ENCODE measurements at regions not wholly inside any gene's neighbourhood (a gene's known extent, or its start where the extent isn't known, plus 50 kb on each side); places are given as distances from the start of the nearest gene placed in this dataset.

- no peak for DNase-seq
Measured at GRCh38 chr5:112630246-112631009, 107.3 kb upstream of the APC start.

DNA sequence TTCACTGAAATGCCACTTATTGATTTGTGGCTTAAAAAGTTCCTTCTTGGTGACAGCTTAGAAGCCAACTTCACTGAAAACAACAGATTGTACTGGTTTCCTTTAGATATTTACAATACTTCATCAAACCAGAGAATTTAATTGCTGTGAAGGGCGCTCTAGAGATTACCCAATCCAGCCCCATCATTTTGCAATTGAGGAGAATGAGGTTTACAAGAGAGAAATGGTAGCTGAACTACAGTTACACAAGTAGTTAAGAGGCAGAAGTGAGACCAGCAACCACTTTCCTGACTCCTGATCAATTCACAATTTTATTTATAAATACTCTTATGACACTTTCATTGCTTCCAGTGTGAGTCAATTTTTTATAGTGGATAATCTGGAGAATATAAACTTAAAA, 103.5 kb upstream of the APC start:
- peak; percentile 29 for DNase-seq

DNA sequence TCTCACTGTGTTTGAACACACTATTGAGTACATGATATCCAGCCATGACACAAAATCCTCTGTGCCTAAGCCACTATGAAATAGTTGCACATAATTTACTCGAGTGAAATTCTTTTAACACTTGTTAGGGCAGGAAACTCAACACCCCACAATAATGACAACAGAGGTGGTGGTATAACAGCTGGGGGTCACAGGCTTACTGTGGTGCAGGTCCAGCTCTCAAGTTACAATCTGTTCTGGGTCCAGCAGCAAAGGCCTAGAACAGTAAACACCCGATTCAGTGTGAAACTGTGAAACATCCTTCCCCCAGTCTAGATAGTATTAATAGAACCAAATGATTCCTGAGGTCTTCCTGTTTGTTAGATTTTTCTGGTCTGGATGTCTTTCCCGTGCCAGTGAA, 102.9 kb upstream of the APC start:
- DNase-seq: no peak

- peak; percentile 32 for DNase-seq
Measured at GRCh38 chr5:112635276-112635675, 102.4 kb upstream of the APC start.

DNA sequence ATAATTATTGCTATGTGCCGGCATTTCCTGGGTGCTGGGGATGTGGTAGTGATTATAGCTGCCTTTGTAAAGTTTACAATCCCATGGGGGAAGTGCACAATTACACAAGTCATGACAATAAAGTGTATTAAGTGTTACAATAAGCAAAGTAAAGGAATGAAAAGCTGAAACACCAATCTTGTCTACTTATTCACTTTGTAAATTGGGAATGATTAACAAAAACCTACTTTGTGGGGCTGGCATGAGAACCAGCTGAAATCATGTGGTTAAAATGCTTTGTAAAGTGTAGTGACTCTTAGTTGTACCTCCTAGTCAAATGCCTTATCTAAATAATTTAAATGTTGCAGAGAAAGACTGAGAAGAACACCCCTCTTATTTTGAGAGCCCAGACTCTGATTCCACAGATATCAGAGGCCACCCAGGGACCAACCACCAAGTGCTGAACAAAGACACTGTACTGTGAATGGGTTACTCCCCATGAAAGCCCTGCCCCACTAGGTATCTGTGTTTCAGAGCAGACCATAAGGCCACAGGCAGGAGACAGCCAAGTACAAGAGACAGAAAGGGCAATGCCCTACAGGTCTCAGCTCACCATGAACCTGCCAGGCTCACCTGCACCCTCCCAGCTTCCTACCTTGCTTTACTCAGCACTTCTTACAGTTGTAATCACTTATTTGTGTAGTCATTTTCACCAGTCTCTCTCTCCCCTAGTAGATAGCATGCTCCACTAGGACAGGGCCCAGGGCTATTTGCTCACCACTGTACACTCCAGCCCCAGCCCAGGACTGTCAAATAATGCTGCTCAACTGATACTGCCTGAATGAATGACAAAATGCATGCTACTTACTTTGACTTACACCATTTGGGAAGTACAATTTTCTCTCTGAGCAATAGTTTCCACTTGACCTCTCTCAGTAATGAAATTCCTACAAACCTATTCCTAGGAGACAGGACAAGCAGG, 101.6 kb upstream of the APC start:
- peak; percentile 87 for DNase-seq

DNA sequence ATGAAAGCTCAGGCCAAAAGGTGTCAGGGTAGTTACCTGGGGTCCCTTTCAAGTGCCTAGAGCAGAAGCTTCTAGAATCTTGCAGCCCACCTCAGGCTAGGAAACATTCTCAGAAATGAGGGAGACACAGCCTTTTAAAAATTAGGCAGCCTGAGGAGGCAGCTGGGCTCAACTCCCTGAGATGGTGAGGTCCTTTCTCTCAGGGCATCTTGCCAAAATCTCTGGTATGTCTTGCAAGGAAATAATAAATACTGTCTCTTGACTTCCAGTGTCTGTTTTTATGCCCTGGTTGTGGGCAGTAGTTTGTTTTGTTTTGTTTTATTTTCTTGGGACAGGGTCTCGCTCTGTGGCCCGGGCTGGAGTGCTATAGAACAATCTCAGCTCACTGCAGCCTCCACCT, 100.9 kb upstream of the APC start:
- peak; percentile 36 for DNase-seq

GRCh38 chr5:112637343-112637742, 100.3 kb upstream of the APC start:
- DNase-seq: no peak

GRCh38 chr5:112640546-112640945, 97.1 kb upstream of the APC start:
- DNase-seq: no peak

GRCh38 chr5:112641515-112642110, 96.1 kb upstream of the APC start:
- no peak for DNase-seq

GRCh38 chr5:112642885-112643284, 94.8 kb upstream of the APC start:
- DNase-seq: no peak

GRCh38 chr5:112643339-112643971, 94.2 kb upstream of the APC start:
- DNase-seq: no peak

DNA sequence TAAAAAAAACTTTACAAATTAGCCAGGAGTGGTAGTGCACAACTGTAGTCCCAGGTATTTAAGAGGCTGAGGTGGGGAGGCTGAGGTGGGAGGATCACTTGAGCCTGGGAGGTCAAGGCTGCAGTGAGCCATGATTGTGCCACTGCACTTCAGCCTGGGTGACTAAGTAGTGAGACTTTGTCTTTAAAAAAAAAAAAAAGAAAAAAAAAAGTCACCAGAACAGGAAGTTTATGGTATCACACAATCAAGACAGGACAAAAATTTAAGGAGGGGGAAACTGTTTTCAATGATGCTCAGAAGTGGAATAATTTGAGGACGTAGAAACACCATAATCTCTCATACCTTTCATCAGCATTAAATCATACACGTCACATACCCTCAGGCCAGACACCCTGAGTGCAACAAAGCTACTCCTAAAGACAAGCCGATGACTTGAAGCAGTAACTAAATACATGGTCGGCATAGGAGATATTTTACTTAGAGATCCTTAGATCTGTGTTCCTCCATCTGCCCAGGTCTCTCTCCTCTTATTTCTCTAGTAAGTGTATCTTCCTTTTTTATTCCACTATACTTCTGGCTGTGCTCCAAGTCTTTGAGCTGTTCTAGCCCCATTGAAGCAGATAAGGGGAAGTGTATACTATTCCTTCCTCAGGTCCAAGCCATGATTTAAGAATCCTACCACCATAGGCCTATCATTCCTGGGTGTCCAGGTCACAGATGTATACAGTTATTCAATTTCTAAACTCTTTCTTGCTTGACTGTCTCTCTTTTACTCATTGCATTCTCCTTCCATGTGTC, 91.3 kb upstream of the APC start:
- peak; percentile 75 for DNase-seq

- no peak for DNase-seq
Measured at GRCh38 chr5:112647428-112647827, 90.3 kb upstream of the APC start.

- no peak for DNase-seq
Measured at GRCh38 chr5:112648264-112648663, 89.4 kb upstream of the APC start.

DNA sequence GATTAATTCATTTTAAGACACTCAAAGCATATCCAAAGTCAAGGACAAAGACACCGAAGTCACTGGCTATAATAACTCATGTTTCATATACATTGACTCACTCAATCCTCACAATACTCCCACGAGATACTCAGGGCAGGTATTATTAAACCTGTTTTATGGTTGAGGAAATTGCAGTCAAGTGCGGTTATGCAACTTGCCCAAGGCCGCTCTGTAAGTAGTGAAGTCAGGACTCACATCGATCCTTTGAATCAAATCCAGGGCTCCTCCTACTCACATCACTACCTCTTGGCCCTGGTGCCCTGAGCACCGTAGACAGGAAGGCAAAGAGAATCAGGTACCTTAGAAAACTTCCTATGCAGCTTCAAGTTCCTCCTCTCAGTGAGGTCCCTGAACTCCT, 87.8 kb upstream of the APC start:
- DNase-seq: no peak

DNA sequence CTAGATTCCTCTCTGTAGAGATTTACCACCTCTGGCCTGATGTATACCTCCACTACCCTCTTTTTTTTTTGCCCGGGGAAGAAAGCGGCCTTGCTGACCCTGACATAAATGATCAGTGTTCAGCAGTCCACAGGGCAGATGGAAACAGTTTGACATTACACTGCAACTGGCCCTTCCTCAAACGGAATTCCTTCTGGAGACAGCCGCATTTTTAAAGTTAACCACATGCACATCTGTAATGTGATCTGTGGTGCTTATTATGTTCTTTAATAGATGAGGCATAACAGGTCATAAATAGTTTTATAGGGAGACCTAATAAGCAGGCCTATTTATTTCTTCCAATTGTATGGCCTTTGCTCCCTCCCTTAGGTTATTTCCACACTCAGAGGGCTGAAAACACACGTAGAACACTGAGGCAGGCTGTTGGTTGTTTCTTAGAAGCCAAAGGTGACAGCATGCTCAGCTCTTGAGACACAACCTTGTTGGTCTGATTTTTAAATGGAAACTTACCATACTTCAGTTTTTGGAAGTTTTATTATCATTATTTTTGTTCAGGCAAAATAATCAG, 84.0 kb upstream of the APC start:
- no peak for DNase-seq

DNA sequence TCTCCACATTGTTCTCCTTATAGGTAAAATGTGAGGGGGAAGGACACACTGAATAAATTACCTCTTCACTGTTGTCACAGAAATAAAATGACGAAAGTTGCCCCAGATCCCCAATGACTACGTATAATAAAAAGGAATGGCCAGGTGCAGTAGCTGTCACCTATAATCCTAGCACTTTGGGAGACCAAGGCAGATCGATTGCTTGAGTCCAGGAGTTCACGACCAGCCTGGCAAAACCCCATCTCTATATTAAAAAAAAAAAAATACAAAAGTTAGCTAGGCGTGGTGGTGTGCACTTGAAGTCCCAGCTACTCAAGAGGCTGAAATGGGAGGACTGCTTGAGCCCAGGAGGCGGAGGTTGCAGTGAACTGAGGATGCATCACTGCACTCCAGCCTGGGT, 82.2 kb upstream of the APC start:
- DNase-seq: no peak

DNA sequence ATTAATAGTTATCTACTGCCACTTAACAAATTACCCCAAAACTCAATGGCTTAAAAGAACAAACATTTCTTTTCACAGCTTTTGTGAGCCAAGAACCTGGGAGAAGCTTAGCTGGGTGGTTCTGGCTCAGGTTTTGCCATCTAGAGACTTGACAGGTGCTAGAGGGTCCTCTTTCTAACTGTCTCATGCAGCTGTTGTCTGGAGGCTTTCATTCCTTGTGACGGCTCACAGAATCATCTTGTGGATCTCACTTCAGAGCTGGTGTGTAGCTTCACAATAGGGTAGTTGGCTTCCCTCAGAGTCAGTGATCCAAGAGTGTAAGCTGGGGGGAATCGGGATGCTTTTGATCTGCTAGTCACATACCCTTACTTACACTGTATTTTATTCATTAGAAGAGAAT, 81.2 kb upstream of the APC start:
- DNase-seq: no peak

DNA sequence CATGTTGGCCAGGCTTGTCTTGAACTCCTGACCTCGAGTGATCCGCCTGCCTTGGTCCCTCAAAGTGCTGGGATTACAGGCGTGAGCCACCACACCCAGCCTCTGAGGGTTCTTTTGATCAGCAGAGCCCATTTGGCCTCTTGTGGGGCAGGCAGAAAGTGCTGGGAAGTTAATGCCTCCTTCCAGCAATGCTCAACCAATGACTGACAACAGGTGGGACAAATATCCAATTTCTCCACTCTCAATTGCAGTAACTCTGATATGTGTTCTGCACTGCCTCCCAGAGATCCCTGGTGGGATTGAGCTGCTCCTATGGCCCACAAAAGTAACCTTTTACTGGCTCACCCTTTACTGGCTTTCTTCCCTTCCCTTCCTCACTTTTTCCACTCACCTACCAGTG, 79.9 kb upstream of the APC start:
- no peak for DNase-seq

DNA sequence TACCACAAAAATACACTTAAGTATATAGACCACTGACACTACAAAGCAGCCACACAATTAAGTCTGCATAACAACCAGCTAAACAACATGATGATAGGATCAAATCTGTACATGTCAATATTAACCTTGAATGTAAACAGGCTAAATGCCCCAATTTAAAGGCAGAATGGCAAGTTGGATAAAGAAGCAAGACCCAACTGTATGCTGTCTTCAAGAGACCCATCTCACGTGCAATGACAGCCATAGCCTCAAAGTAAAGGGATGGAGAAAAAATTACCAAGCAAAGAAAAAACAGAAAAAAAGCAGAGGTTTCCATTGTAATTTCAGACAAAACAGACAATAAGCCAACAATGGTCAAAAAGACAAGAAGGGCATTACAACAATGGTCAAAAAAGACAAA, 77.3 kb upstream of the APC start:
- no peak for DNase-seq

- no peak for DNase-seq
Measured at GRCh38 chr5:112663146-112663545, 74.5 kb upstream of the APC start.

GRCh38 chr5:112668016-112668415, 69.7 kb upstream of the APC start:
- DNase-seq: no peak

Measured in hematopoietic multipotent progenitor cell treated with erythropoietin and hydrocortisone succinate and interleukin-3 and kit ligand, for 6 days (in vitro differentiated cells).